Chondrocyte (in vitro differentiated cells): ENCODE measurements at regions not wholly inside any gene's neighbourhood (a gene's known extent, or its start where the extent isn't known, plus 50 kb on each side); places are given as distances from the start of the nearest gene placed in this dataset.

Experiments used
- DNase-seq: peaks from one replicate; pipeline ENCODE4 v3.0.0; 2021; ENCODE audit warnings: mixed read lengths, low spot score
- H3K27ac Mint-ChIP-seq: one replicate; pipeline ENCODE4 v1.8.0; 2021; ENCODE audit warnings: mild to moderate bottlenecking, moderate library complexity, mixed read lengths; ENCODE audit not compliant: unreplicated experiment
- H3K27me3 Mint-ChIP-seq: 2 replicates; pipeline ENCODE4 v1.8.0; 2021; ENCODE audit warnings: low read depth, mixed read lengths
- H3K36me3 Mint-ChIP-seq: 2 replicates; pipeline ENCODE4 v1.8.0; 2021; ENCODE audit warnings: low read depth, mixed read lengths
- H3K4me1 Mint-ChIP-seq: 2 replicates; pipeline ENCODE4 v1.8.0; 2021; ENCODE audit warnings: low read depth, mild to moderate bottlenecking, mixed read lengths
- H3K4me3 Mint-ChIP-seq: one replicate; pipeline ENCODE4 v1.8.0; 2021; ENCODE audit warnings: mild to moderate bottlenecking, moderate library complexity, mixed read lengths; ENCODE audit not compliant: unreplicated experiment
- H3K9me3 Mint-ChIP-seq: 2 replicates; pipeline ENCODE4 v1.8.0; 2021; ENCODE audit warnings: low read depth, mixed read lengths
- CTCF ChIP-seq: fragments of 200-600 bp; sonication (generic); IDR thresholded peaks from 2 replicates; pipeline ENCODE4 v1.5.0; 2021; ENCODE audit warnings: antibody characterized with exemption, mild to moderate bottlenecking, moderate library complexity

- Mint-ChIP-seq H3K9me3 (no peaks in the 10 kb centered on the region), H3K4me1 (peaks cover 11% of the 10 kb centered on the region), H3K4me3 (no peak overlapping the region), H3K36me3 (no peaks in the 10 kb centered on the region), H3K27me3 (peaks cover 34% of the 10 kb centered on the region), H3K27ac (no peak overlapping the region)
- no peak for DNase-seq
- TF ChIP-seq CTCF: no peak
These were observed 92.3 kb downstream of the ZNF621 start for GRCh38 chr3:40617084-40617483.

GRCh38 chr3:40618158-40618557, 93.4 kb downstream of the ZNF621 start:
- Mint-ChIP-seq H3K36me3 (no peaks in the 10 kb centered on the region), H3K27ac (no peak overlapping the region), H3K4me1 (peaks cover 11% of the 10 kb centered on the region), H3K27me3 (peaks cover 32% of the 10 kb centered on the region), H3K9me3 (peaks cover 2% of the 10 kb centered on the region), H3K4me3 (no peak overlapping the region)
- TF ChIP-seq CTCF: no peak
- DNase-seq: no peak

GRCh38 chr3:40620151-40620550, 95.4 kb downstream of the ZNF621 start:
- Mint-ChIP-seq H3K9me3 (peaks cover 2% of the 10 kb centered on the region), H3K27ac (no peak overlapping the region), H3K36me3 (no peaks in the 10 kb centered on the region), H3K4me3 (no peak overlapping the region), H3K27me3 (peaks cover 27% of the 10 kb centered on the region), H3K4me1 (peaks cover 9% of the 10 kb centered on the region)
- no peak for DNase-seq
- no peak for TF ChIP-seq CTCF

- TF ChIP-seq CTCF: no peak
- no peaks in the 10 kb centered on the region for H3K36me3 Mint-ChIP-seq
- DNase-seq: no peak
- H3K4me1 Mint-ChIP-seq: no peaks in the 10 kb centered on the region
- H3K9me3 Mint-ChIP-seq: peaks cover 2% of the 10 kb centered on the region
- H3K27ac Mint-ChIP-seq: no peak overlapping the region
- H3K4me3 Mint-ChIP-seq: no peak overlapping the region
- peaks cover 23% of the 10 kb centered on the region for H3K27me3 Mint-ChIP-seq
These were observed 96.5 kb downstream of the ZNF621 start for GRCh38 chr3:40621252-40621651.

GRCh38 chr3:40623567-40623966, 98.8 kb downstream of the ZNF621 start:
- Mint-ChIP-seq H3K27me3 (peaks cover 15% of the 10 kb centered on the region), H3K4me1 (no peaks in the 10 kb centered on the region), H3K9me3 (peaks cover 4% of the 10 kb centered on the region), H3K4me3 (no peak overlapping the region), H3K36me3 (no peaks in the 10 kb centered on the region), H3K27ac (no peak overlapping the region)
- TF ChIP-seq CTCF: no peak
- DNase-seq: no peak
